ENCODE measurements at regions not wholly inside any gene's neighbourhood (a gene's known extent, or its start where the extent isn't known, plus 50 kb on each side); places are given as distances from the start of the nearest gene placed in this dataset.

GRCh38 chr20:52313341-52313963 lies 121.9 kb upstream of the ZFP64 start:
- Histone ChIP-seq H3K27ac (ENCODE audit: insufficient read depth, low read length) (no peak overlapping the region), H4K91ac (ENCODE audit: insufficient read depth, low read depth, low read length) (no peak overlapping the region), H3K9me1 (ENCODE audit: insufficient read depth, low read length) (no peaks in the 10 kb centered on the region), H3K4me2 (ENCODE audit: low read depth, low read length) (peak overlapping the region; percentile 44; the same call in 1 of the 2 replicates), H3K14ac (replicated peaks; ENCODE audit: low read depth, low read length) (no peak overlapping the region), H2BK120ac (ENCODE audit: low read depth, low read length) (no peak overlapping the region), H2AK5ac (ENCODE audit: low read depth, low read length) (no peak overlapping the region), H4K5ac (ENCODE audit: low read depth, low read length) (no peak overlapping the region), H3K4me1 (ENCODE audit: control insufficient read depth, insufficient read depth, low read length) (no peaks in the 10 kb centered on the region), H3K4ac (ENCODE audit: low read depth, low read length) (no peak overlapping the region), H3K9ac (ENCODE audit: low read depth, low read length) (no peak overlapping the region), H4K8ac (ENCODE audit: low read depth in 2 of 2, low read length in 2 of 2) (no peak overlapping the region), H3K56ac (ENCODE audit: extremely low read depth, insufficient read depth, low read length) (no peak overlapping the region), H3K9me3 (ENCODE audit: control insufficient read depth, insufficient read depth, low read length) (no peaks in the 10 kb centered on the region), H3K36me3 (ENCODE audit: control insufficient read depth, insufficient read depth, low read length) (no peaks in the 10 kb centered on the region), H3K23ac (ENCODE audit: low read depth, low read length) (no peak overlapping the region), H3K27me3 (ENCODE audit: control insufficient read depth, insufficient read depth, low read length) (peaks cover 3% of the 10 kb centered on the region), H2AFZ (replicated peaks; ENCODE audit: low read length, poor library complexity) (no peak overlapping the region), H2BK5ac (ENCODE audit: low read depth, low read length, poor library complexity, severe bottlenecking) (no peak overlapping the region), H3K79me1 (ENCODE audit: low read depth in 1 of 2, low read length in 2 of 2) (no peaks in the 10 kb centered on the region), H2BK15ac (ENCODE audit: low read depth, low read length) (no peak overlapping the region), H3K18ac (ENCODE audit: low read depth, low read length) (no peak overlapping the region), H4K20me1 (ENCODE audit: insufficient read depth, low read length) (no peaks in the 10 kb centered on the region), H2AK9ac (replicated peaks; ENCODE audit: low read depth, low read length, poor library complexity) (no peak overlapping the region), H3K4me3 (ENCODE audit: insufficient read depth, low read depth, low read length) (no peak overlapping the region), H2BK20ac (ENCODE audit: low read depth, low read length) (no peak overlapping the region)
- CTCF ChIA-PET: interaction anchor here (0.6 to 2.8 kb wide), 11 partner anchors 8 to 1237 kb away, joined by 3 to 14 read pairs (median 4); no protein-coding TSS in a partner anchor
- 2% methylated on average over 6 of the region's 16 CpGs; no CpG with 5 or more reads in 1 of the 2 experiments for whole genome bisulfite sequencing, 2 experiments (ENCODE audit: extremely low coverage in 2 of 2, insufficient read length in 1 of 2)
- ATAC-seq (ENCODE audit: low read depth) (peak; percentile 81), DNase-seq (peak; percentile 35)
- no TSS peak for BruUV-seq (replicated peaks)
- TF ChIP-seq, protein P1, sequence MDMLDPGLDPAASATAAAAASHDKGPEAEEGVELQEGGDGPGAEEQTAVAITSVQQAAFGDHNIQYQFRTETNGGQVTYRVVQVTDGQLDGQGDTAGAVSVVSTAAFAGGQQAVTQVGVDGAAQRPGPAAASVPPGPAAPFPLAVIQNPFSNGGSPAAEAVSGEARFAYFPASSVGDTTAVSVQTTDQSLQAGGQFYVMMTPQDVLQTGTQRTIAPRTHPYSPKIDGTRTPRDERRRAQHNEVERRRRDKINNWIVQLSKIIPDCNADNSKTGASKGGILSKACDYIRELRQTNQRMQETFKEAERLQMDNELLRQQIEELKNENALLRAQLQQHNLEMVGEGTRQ (IDR thresholded peaks at IDR 0.05; ENCODE audit: low read depth, low read length): no peak
- TF ChIP-seq CTCF (conservative IDR thresholded peaks at IDR 0.05; ENCODE audit: low read depth, low read length) (peak; percentile 51), MAFK (IDR thresholded peaks at IDR 0.05; ENCODE audit: low read depth, low read length) (peak; percentile 91), CEBPB (IDR thresholded peaks at IDR 0.05; ENCODE audit: low read depth, low read length) (no peak), RAD21 (IDR thresholded peaks at IDR 0.05; ENCODE audit: low read length) (peak; percentile 59), MXI1 (IDR thresholded peaks at IDR 0.05; ENCODE audit: borderline replicate concordance, low read depth, low read length) (no peak), RFX5 (IDR thresholded peaks at IDR 0.05; ENCODE audit: low read depth, low read length) (no peak), NFE2L2 (IDR thresholded peaks at IDR 0.05; ENCODE audit: low read depth, low read length) (no peak), FOS (IDR thresholded peaks at IDR 0.05; ENCODE audit: low read depth, low read length) (no peak), SMC3 (IDR thresholded peaks at IDR 0.05; ENCODE audit: low read depth, low read length) (peak; percentile 37; the same call in 1 of the 2 replicates), BHLHE40 (IDR thresholded peaks at IDR 0.05; ENCODE audit: low read depth, low read length) (no peak), CHD1 (IDR thresholded peaks at IDR 0.05; ENCODE audit: low read depth, low read length) (no peak), POLR2A (IDR thresholded peaks at IDR 0.05; ENCODE audit: low read depth, low read length) (no peak)
- TF ChIP-seq, protein P2, sequence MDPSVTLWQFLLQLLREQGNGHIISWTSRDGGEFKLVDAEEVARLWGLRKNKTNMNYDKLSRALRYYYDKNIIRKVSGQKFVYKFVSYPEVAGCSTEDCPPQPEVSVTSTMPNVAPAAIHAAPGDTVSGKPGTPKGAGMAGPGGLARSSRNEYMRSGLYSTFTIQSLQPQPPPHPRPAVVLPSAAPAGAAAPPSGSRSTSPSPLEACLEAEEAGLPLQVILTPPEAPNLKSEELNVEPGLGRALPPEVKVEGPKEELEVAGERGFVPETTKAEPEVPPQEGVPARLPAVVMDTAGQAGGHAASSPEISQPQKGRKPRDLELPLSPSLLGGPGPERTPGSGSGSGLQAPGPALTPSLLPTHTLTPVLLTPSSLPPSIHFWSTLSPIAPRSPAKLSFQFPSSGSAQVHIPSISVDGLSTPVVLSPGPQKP (IDR thresholded peaks at IDR 0.05; ENCODE audit: borderline replicate concordance, low read depth, low read length): no peak
- POLR2A ChIA-PET (ENCODE audit: unreplicated experiment): interaction anchor here (0.6 kb wide), 1 partner anchor 850 kb away, joined by 3 read pairs; no protein-coding TSS in a partner anchor
- intact Hi-C loops (cut with micrococcal nuclease): loop anchor here (2.0 to 10.0 kb wide), 3 partner anchors 65 to 1625 kb away; no protein-coding TSS in a partner anchor
- in situ Hi-C loops (cut with MboI; ENCODE audit: low sequenced_read_pairs): loop anchor here (10.0 to 25.0 kb wide), 2 partner anchors 899 to 1231 kb away; no protein-coding TSS in a partner anchor
- dilution Hi-C loops (cut with HindIII; ENCODE audit: low sequenced_read_pairs, unreplicated experiment): no loop called here

Data from IMR-90 (cell line).